Esophagus squamous epithelium (tissue), 4 donors: ENCODE measurements at regions not wholly inside any gene's neighbourhood (a gene's known extent, or its start where the extent isn't known, plus 50 kb on each side); places are given as distances from the start of the nearest gene placed in this dataset.

Experiments used
- CTCF ChIP-seq, 6 experiments: fragments of 450-650 bp in 4 of 6; fragments of 200-600 bp in 2 of 6; sonication (generic) in 2 of 6; IDR thresholded peaks; one replicate each; pipeline ENCODE4 v1.5.1; 2016 to 2019; ENCODE audit warnings: antibody characterized with exemption in 6 of 6, mild to moderate bottlenecking in 4 of 6, moderate library complexity in 4 of 6
- POLR2A ChIP-seq, 4 donors: fragments of 450-650 bp; IDR thresholded peaks; one replicate each; pipeline ENCODE4 v1.6.1; 2017; ENCODE audit warnings: antibody characterized with exemption in 4 of 4, mild to moderate bottlenecking in 4 of 4, moderate library complexity in 3 of 4

GRCh38 chr5:68077349-68077894 is 138.1 kb upstream of the PIK3R1 start:
- TF ChIP-seq POLR2A (IDR thresholded peaks at IDR 0.05): no peak
- no peak for TF ChIP-seq CTCF (IDR thresholded peaks at IDR 0.05)
